ENCODE measurements at regions not wholly inside any gene's neighbourhood (a gene's known extent, or its start where the extent isn't known, plus 50 kb on each side); places are given as distances from the start of the nearest gene placed in this dataset.
"Not testable (repeated sequence)": the region's sequence is repeated elsewhere in the genome, so short reads cannot be mapped to it uniquely, and the experiment has no call there.

DNA sequence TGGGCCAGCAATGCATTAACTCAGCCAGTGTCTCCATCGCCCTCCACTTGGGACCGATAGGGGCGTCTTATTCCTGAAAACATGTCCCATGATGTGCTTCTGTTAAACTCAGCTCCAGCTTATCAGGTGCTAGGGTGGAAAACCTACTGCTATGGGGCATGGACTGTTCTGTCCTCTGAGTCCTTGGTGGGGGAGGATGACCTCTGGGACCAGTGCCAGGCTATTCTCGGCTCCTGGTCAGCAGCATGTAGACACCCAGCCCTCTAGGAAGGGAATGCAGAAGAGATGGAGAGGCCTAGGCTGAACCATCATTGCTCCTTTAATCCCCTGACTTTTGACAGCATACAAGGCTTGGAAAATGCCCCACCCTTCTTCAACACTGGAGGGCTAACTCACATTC lies 486.2 kb downstream of the MED13L start:
- no peaks in the 10 kb centered on the region for H3F3A ChIP-seq (ENCODE audit: insufficient read depth, low read length)
- H4K20me1 ChIP-seq (ENCODE audit: insufficient read depth, low read length) = no peaks in the 10 kb centered on the region
- no peaks in the 10 kb centered on the region for H3K9me2 ChIP-seq (ENCODE audit: low read depth, low read length)
- no peak overlapping the region for H3K27ac ChIP-seq (ENCODE audit: low read depth, low read length, poor library complexity, severe bottlenecking)
- no peak overlapping the region for H3K9ac ChIP-seq (ENCODE audit: low read length)
- H3K79me2 ChIP-seq (ENCODE audit: insufficient read depth, low read length) = no peaks in the 10 kb centered on the region
- H3K9me3 ChIP-seq (ENCODE audit: low read length) = no peaks in the 10 kb centered on the region
- H3K4me1 ChIP-seq (ENCODE audit: insufficient read depth, low read length, severe bottlenecking) = no peaks in the 10 kb centered on the region
- no peaks in the 10 kb centered on the region for H3K27me3 ChIP-seq (ENCODE audit: insufficient read depth, low read length)
- H3K36me3 ChIP-seq (ENCODE audit: insufficient read depth, low read length) = no peaks in the 10 kb centered on the region
- TF ChIP-seq, protein P1, sequence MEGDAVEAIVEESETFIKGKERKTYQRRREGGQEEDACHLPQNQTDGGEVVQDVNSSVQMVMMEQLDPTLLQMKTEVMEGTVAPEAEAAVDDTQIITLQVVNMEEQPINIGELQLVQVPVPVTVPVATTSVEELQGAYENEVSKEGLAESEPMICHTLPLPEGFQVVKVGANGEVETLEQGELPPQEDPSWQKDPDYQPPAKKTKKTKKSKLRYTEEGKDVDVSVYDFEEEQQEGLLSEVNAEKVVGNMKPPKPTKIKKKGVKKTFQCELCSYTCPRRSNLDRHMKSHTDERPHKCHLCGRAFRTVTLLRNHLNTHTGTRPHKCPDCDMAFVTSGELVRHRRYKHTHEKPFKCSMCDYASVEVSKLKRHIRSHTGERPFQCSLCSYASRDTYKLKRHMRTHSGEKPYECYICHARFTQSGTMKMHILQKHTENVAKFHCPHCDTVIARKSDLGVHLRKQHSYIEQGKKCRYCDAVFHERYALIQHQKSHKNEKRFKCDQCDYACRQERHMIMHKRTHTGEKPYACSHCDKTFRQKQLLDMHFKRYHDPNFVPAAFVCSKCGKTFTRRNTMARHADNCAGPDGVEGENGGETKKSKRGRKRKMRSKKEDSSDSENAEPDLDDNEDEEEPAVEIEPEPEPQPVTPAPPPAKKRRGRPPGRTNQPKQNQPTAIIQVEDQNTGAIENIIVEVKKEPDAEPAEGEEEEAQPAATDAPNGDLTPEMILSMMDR (IDR thresholded peaks at IDR 0.05; ENCODE audit: low read length) = no peak
- no peak for TF ChIP-seq EZH2 (IDR thresholded peaks at IDR 0.05; ENCODE audit: borderline replicate concordance, low read length)
- no peak overlapping the region for H3K4me3 ChIP-seq (ENCODE audit: low read depth, low read length, poor library complexity, severe bottlenecking)
- no peak overlapping the region for H2AFZ ChIP-seq (ENCODE audit: low read length)
- H3K4me2 ChIP-seq (ENCODE audit: low read length) = no peak overlapping the region

GRCh38 chr12:115790526-115790925 lies 487.0 kb downstream of the MED13L start:
- Histone ChIP-seq H3K9me3 (ENCODE audit: low read length) (no peaks in the 10 kb centered on the region), H3K27me3 (ENCODE audit: insufficient read depth, low read length) (no peaks in the 10 kb centered on the region), H3K79me2 (ENCODE audit: insufficient read depth, low read length) (no peaks in the 10 kb centered on the region), H3K9ac (ENCODE audit: low read length) (no peak overlapping the region), H2AFZ (ENCODE audit: low read length) (no peak overlapping the region), H3F3A (ENCODE audit: insufficient read depth, low read length) (no peaks in the 10 kb centered on the region), H3K27ac (ENCODE audit: low read depth, low read length, poor library complexity, severe bottlenecking) (no peak overlapping the region), H3K4me3 (ENCODE audit: low read depth, low read length, poor library complexity, severe bottlenecking) (no peak overlapping the region), H3K36me3 (ENCODE audit: insufficient read depth, low read length) (no peaks in the 10 kb centered on the region), H3K4me2 (ENCODE audit: low read length) (no peak overlapping the region), H4K20me1 (ENCODE audit: insufficient read depth, low read length) (no peaks in the 10 kb centered on the region), H3K9me2 (ENCODE audit: low read depth, low read length) (no peaks in the 10 kb centered on the region), H3K4me1 (ENCODE audit: insufficient read depth, low read length, severe bottlenecking) (no peaks in the 10 kb centered on the region)
- TF ChIP-seq EZH2 (IDR thresholded peaks at IDR 0.05; ENCODE audit: borderline replicate concordance, low read length) = no peak
- TF ChIP-seq, protein P1 (IDR thresholded peaks at IDR 0.05; ENCODE audit: low read length) = no peak

DNA sequence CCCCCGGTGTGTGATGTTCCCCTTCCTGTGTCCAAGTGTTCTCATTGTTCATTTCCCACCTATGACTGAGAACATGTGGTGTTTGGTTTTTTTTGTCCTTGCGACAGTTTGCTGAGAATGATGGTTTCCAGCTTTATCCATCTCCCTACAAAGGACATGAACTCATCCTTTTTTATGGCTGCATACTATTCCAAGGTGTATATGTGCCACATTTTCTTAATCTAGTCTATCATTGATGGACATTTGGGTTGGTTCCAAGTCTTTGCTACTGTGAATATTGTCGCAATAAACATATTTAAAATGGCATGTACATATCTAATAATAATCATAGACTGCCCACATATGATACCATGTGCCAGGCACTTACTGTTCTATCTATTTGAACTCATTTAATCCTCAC lies 491.0 kb downstream of the MED13L start:
- not testable (repeated sequence) for H3K4me2 ChIP-seq (ENCODE audit: low read length); H3K79me2 ChIP-seq (ENCODE audit: insufficient read depth, low read length); H3F3A ChIP-seq (ENCODE audit: insufficient read depth, low read length); H4K20me1 ChIP-seq (ENCODE audit: insufficient read depth, low read length); H3K27me3 ChIP-seq (ENCODE audit: insufficient read depth, low read length); H3K9ac ChIP-seq (ENCODE audit: low read length); H3K4me3 ChIP-seq (ENCODE audit: low read depth, low read length, poor library complexity, severe bottlenecking); H3K9me3 ChIP-seq (ENCODE audit: low read length); H3K4me1 ChIP-seq (ENCODE audit: insufficient read depth, low read length, severe bottlenecking); H2AFZ ChIP-seq (ENCODE audit: low read length); H3K27ac ChIP-seq (ENCODE audit: low read depth, low read length, poor library complexity, severe bottlenecking); H3K9me2 ChIP-seq (ENCODE audit: low read depth, low read length); H3K36me3 ChIP-seq (ENCODE audit: insufficient read depth, low read length)

DNA sequence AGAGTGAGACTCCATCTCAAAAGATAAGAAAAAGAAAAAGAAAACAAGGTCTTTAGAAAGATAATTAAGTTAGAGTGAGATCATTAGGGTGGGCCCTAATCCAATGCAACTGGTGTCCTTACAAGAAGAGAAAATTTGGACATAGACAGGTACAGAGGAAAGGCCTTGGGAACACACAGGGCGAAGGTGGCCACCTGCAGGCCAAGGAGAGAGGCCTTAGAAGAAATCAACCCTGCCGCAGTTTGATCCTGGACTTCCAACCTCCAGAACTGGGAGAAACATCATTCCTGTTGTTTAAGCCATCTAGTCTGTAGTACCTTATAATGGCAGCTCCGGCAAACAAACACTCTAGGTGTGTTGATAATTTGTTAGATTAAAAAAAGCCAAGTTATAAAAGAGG lies 491.9 kb downstream of the MED13L start:
- Histone ChIP-seq H3K79me2 (ENCODE audit: insufficient read depth, low read length) (no peaks in the 10 kb centered on the region), H2AFZ (ENCODE audit: low read length) (no peak overlapping the region), H3K4me3 (ENCODE audit: low read depth, low read length, poor library complexity, severe bottlenecking) (no peak overlapping the region), H3K27me3 (ENCODE audit: insufficient read depth, low read length) (no peaks in the 10 kb centered on the region), H3K4me1 (ENCODE audit: insufficient read depth, low read length, severe bottlenecking) (no peaks in the 10 kb centered on the region), H3K27ac (ENCODE audit: low read depth, low read length, poor library complexity, severe bottlenecking) (no peak overlapping the region), H3K9me3 (ENCODE audit: low read length) (no peaks in the 10 kb centered on the region), H3K4me2 (ENCODE audit: low read length) (no peak overlapping the region), H3F3A (ENCODE audit: insufficient read depth, low read length) (no peaks in the 10 kb centered on the region), H3K9me2 (ENCODE audit: low read depth, low read length) (no peaks in the 10 kb centered on the region), H3K9ac (ENCODE audit: low read length) (no peak overlapping the region), H4K20me1 (ENCODE audit: insufficient read depth, low read length) (no peaks in the 10 kb centered on the region), H3K36me3 (ENCODE audit: insufficient read depth, low read length) (no peaks in the 10 kb centered on the region)
- TF ChIP-seq, protein P1 (IDR thresholded peaks at IDR 0.05; ENCODE audit: low read length) = no peak
- no peak for TF ChIP-seq EZH2 (IDR thresholded peaks at IDR 0.05; ENCODE audit: borderline replicate concordance, low read length)

Data from OCI-LY1 (cell line).